GM21723 (cell line): ENCODE measurements at regions not wholly inside any gene's neighbourhood (a gene's known extent, or its start where the extent isn't known, plus 50 kb on each side); places are given as distances from the start of the nearest gene placed in this dataset.

Experiments
- ATAC-seq: cut with Tn5 transposase; IDR thresholded peaks from one replicate; pipeline ENCODE4 v1.9.1; 2021; ENCODE audit warnings: mild to moderate bottlenecking, moderate library complexity; ENCODE audit not compliant: unreplicated experiment

- no peak for ATAC-seq
Measured at GRCh38 chr5:2255915-2256690, 373.4 kb upstream of the IRX4 start.

GRCh38 chr5:2254880-2255750, 372.4 kb upstream of the IRX4 start:
- no peak for ATAC-seq

- no peak for ATAC-seq
Measured at GRCh38 chr5:2254406-2254805, 371.7 kb upstream of the IRX4 start.

GRCh38 chr5:2253040-2253975, 370.6 kb upstream of the IRX4 start:
- ATAC-seq = no peak

GRCh38 chr5:2251751-2252150, 369.0 kb upstream of the IRX4 start:
- ATAC-seq = no peak

GRCh38 chr5:2251298-2251697, 368.6 kb upstream of the IRX4 start:
- ATAC-seq = no peak

- no peak for ATAC-seq
Measured at GRCh38 chr5:2250365-2250950, 367.7 kb upstream of the IRX4 start.

- ATAC-seq = no peak
Measured at GRCh38 chr5:2249442-2249841, 366.7 kb upstream of the IRX4 start.

- ATAC-seq = no peak
Measured at GRCh38 chr5:2249026-2249425, 366.3 kb upstream of the IRX4 start.

GRCh38 chr5:2242539-2242938, 359.8 kb upstream of the IRX4 start:
- no peak for ATAC-seq

GRCh38 chr5:2241842-2242241, 359.1 kb upstream of the IRX4 start:
- ATAC-seq = no peak

- no peak for ATAC-seq
Measured at GRCh38 chr5:2240118-2240904, 357.6 kb upstream of the IRX4 start.

GRCh38 chr5:2239201-2239910, 356.6 kb upstream of the IRX4 start:
- no peak for ATAC-seq

GRCh38 chr5:2238732-2239131, 356.0 kb upstream of the IRX4 start:
- no peak for ATAC-seq

- no peak for ATAC-seq
Measured at GRCh38 chr5:2227433-2227832, 344.7 kb upstream of the IRX4 start.

GRCh38 chr5:2224689-2225088, 342.0 kb upstream of the IRX4 start:
- no peak for ATAC-seq

- ATAC-seq = no peak
Measured at GRCh38 chr5:2223303-2223702, 340.6 kb upstream of the IRX4 start.

GRCh38 chr5:2222246-2222992, 339.7 kb upstream of the IRX4 start:
- no peak for ATAC-seq

- no peak for ATAC-seq
Measured at GRCh38 chr5:2221450-2221849, 338.7 kb upstream of the IRX4 start.
